ENCODE measurements at regions not wholly inside any gene's neighbourhood (a gene's known extent, or its start where the extent isn't known, plus 50 kb on each side); places are given as distances from the start of the nearest gene placed in this dataset.

DNA sequence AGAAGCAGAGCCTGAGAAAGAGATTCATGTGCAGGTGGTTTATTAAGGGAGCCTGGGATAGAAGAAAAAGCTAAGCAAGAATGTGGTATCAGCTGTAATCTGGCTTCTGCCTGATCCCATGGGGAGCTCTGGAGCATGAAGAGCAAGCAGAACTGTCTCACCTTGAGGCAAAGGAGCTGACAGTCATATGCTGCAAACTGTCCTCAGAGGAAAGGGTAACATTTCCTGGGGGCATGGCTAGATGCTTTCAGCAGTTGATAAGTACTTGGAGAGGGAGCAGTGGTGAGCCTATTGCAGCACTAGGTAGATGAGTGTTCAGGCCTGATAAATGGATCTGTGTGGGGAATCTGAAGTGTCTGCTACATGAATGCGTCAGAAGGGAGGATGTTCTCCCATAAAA is 621.5 kb upstream of the BTBD3 start (continued):
- no peak for TF ChIP-seq POLR2AphosphoS2 (IDR thresholded peaks at IDR 0.05; ENCODE audit: low read depth, low read length)
- no peak for TF ChIP-seq ZBTB7B (CRISPR knock-in tag; IDR thresholded peaks at IDR 0.05)
- no peak for TF ChIP-seq ZNF660 (CRISPR knock-in tag; IDR thresholded peaks at IDR 0.05; ENCODE audit: borderline replicate concordance, low read depth)

DNA sequence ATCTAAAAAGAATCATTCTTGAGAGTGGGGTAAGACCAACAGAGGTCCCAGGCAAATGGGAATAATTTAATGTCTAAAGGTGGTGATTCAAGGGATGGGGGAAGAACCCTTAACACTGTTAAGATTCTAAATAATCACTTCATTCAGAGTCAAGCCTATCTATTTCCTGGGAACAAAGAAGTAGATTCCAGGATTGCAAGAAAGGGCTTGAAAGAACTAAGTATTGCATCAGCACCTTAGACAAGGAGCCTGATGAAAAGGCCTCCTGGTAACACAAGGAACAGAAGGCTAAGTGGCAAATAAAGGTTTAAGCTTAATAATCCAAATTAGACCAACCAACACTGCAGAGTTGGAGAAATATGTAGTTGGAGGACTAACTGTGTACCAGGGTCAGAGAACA is 620.7 kb upstream of the BTBD3 start:
- Histone ChIP-seq H3K9ac (ENCODE audit: insufficient read depth, low read depth, low read length) (no peak overlapping the region), H4K20me1 (ENCODE audit: insufficient read depth, low read length) (no peaks in the 10 kb centered on the region), H3K36me3 (replicated peaks in 1 of 2; ENCODE audit: control insufficient read depth in 1 of 2, insufficient read depth in 2 of 2, low read length in 2 of 2) (no peaks in the 10 kb centered on the region), H3K4me2 (ENCODE audit: low read depth, low read length) (no peak overlapping the region), H3K4me1 (ENCODE audit: insufficient read depth, low read length) (no peaks in the 10 kb centered on the region), H3K27me3 (ENCODE audit: control insufficient read depth in 1 of 2, insufficient read depth in 2 of 2, low read length in 2 of 2) (peaks cover 0 to 5% of the 10 kb centered on the region in 2 experiments; a peak in 2 of 5 replicates), H2AFZ (ENCODE audit: low read length) (no peak overlapping the region), H3K9me3 (ENCODE audit: low read length) (no peaks in the 10 kb centered on the region), H3K79me2 (ENCODE audit: insufficient read depth, low read length) (no peaks in the 10 kb centered on the region), H3K4me3 (replicated peaks in 1 of 3; ENCODE audit: insufficient read depth in 1 of 3, low read depth in 2 of 3, low read length in 3 of 3) (no peak overlapping the region), H3K27ac (ENCODE audit: extremely low read length, insufficient read depth, low read length) (no peak overlapping the region)
- FAIRE-seq (no peak), DNase-seq (ENCODE audit: low spot score) (no peak), ATAC-seq (no peak)
- in situ Hi-C loops (cut with HindIII; ENCODE audit: extremely low pct_ligation_motif_present, low pct_unique_long_range_greater_than_20kb) (no loop called here), intact Hi-C loops (cut with micrococcal nuclease; ENCODE audit: unreplicated experiment) (no loop called here)
- ChIA-PET CTCF (ENCODE audit: low intra/inter-chr PET ratio, low total read pairs) (no interaction called here), POLR2A (no interaction called here)
- no TSS peak for BruUV-seq (replicated peaks)
- no peak for TF ChIP-seq NPAS2 (CRISPR knock-in tag; IDR thresholded peaks at IDR 0.05; ENCODE audit: borderline replicate concordance)
- TF ChIP-seq BORCS8-MEF2B (CRISPR knock-in tag; IDR thresholded peaks at IDR 0.05) = no peak
- TF ChIP-seq ZNF292 (CRISPR knock-in tag; IDR thresholded peaks at IDR 0.05; ENCODE audit: borderline replicate concordance, low read depth) = no peak
- no peak for TF ChIP-seq CBX5 (CRISPR knock-in tag; IDR thresholded peaks at IDR 0.05; ENCODE audit: borderline replicate concordance)
- no peak for TF ChIP-seq ZNF747 (CRISPR knock-in tag; IDR thresholded peaks at IDR 0.05; ENCODE audit: borderline replicate concordance)
- TF ChIP-seq SRF (IDR thresholded peaks at IDR 0.05; ENCODE audit: low read depth, low read length) = no peak
- no peak for TF ChIP-seq ZFP36L1 (CRISPR knock-in tag; IDR thresholded peaks at IDR 0.05)
- no peak for TF ChIP-seq MED8 (CRISPR knock-in tag; IDR thresholded peaks at IDR 0.05; ENCODE audit: insufficient replicate concordance)
- TF ChIP-seq DNMT1 (CRISPR knock-in tag; IDR thresholded peaks at IDR 0.05) = no peak
- TF ChIP-seq ZNF879 (CRISPR knock-in tag; IDR thresholded peaks at IDR 0.05) = no peak
